Fibroblast of skin of left biceps (primary cell): ENCODE measurements at regions not wholly inside any gene's neighbourhood (a gene's known extent, or its start where the extent isn't known, plus 50 kb on each side); places are given as distances from the start of the nearest gene placed in this dataset.
"Not testable (repeated sequence)": the region's sequence is repeated elsewhere in the genome, so short reads cannot be mapped to it uniquely, and the experiment has no call there.

ENCODE experiments used
- DNase-seq, 2 experiments: peaks; one replicate each; pipeline ENCODE4 v3.0.0-alpha.2; 2013; ENCODE audit warnings: low read depth in 2 of 2

DNA sequence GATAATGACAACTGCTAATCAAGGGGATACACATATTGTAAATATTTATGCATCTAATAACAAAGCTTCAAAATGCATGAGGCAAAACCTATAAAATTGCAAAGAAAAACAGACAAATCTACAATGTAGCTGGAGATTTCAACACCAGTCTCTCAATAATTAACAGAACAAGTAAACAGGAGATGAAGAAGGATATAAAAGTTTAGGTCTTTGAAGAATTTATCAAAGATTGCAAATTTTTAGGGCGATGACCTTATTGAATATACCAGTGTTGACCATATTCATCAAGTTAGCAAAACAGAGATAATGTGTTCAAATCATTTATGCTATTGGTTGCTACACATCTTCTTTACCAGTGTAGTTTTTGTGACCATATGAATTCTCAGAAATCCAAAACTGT is 237.8 kb upstream of the SGK1 start:
- no peak for DNase-seq

DNA sequence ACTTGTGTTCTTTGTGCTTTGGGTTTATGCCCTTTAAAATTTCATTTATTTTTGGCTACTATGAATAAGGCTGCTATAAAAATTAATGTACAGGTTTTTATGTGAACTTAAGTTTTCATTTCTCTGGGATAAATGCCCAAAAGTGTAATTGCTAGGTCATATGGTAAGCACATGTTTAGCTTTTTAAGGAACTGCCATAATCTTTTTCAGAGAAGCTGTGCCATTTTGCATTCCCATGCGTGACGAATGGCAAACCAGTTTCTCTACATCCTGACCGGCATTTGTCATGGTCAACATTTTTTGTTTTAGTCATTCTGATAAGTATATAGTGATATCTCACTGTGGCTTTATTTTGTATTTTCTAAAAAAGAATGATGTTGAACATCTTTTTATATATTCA is 236.0 kb upstream of the SGK1 start:
- DNase-seq = peak; percentile 63 to 66

DNA sequence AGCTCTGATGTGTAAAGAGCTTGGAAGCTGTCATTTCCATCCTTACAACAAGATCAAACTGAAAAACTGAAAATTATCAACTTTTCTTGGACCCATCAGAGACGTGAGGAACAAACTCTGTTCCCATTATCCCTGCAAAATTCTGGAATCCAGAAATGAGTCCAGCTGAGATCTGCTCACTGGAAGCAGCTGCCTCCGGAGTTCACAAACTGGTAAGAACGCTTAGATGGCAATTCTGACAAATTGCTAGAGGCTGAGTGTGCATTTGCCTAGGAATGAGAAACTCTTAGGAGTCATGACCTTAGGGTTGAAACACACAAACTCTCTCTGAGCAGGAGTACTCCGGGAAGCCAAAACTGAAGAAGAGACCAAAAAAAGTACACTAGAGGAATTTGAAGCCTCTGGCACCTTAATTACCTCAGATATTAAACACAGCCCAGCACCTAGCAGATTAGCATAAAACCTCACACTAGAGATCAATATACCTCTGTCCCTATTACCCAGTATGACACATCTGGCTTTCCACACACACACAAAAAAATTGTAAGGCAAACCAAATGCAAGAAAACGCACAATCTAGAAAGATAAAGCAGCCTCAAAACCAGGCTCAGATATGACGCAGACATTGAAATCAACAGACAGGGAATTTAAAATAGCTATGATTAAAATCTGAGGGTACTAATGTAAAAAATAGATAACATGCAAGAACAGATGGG is 233.5 kb upstream of the SGK1 start:
- DNase-seq = peak; percentile 56 to 68

DNA sequence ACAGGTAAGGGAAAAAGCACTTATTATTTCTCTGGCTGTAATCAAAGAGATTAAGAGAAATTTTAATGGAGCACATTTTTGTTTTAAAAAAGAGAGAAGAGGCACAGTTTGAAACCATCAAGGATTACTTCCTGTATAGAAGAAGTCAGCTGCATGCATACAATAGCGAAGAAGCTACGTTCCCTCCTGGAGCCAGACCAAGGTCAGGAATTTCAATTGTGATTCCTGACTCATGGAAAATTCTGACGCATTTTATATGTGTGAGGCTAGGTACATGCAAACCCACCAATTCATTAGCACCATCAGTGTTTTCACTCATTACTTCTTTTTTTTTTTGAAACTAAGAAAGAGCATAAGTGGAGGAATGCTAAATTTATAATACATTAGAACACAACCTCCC is 232.7 kb upstream of the SGK1 start:
- peak; percentile 36 to 49 for DNase-seq

DNA sequence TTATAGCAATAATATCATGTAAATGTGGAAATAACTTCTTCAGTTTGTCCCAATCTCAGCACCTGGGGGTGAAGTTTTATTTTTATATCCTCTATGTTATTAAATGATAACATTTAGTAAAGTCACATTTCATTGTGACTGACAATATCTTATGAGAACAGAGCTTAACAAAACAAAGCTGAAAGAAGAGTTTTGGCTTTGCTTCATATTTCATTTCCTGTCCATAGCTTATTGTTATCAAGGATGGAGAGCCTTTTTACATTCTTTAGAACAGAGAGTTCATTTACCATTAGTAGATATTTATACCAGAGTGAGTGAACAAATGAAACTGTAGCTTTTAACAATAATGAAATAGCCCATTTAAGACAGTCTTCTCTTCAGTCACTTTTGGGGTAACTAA is 231.9 kb upstream of the SGK1 start:
- DNase-seq = no peak

DNA sequence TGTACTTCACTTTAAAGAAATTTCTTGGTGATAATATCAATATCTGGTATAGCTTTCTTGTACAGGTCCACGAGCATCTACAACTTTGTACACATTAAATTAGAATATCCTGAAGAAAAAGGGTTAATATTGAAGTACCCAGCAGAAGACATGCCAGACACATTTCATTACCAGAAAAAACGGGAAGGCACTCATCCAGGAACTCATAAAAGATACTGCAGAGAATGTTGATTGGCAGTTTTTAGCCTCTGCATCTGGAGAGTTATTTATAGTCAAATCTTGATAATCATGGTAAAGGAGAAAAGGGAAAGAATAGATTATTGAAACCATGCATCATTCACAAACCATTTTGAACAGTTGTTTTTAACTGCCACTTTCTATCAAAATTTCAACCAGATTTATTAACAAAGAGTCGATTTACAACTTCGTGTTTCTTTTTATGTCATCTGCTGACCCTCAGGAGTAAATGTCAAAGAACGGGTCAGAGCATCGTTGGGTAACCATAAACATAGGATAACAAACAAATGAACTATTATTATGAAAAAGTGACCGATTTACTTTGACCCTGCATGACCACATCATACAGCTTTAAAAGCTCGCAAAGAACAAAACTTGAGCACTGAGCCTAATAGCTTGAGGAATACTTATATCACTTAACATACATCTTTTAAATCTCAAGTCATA is 229.2 kb upstream of the SGK1 start:
- no peak for DNase-seq

DNA sequence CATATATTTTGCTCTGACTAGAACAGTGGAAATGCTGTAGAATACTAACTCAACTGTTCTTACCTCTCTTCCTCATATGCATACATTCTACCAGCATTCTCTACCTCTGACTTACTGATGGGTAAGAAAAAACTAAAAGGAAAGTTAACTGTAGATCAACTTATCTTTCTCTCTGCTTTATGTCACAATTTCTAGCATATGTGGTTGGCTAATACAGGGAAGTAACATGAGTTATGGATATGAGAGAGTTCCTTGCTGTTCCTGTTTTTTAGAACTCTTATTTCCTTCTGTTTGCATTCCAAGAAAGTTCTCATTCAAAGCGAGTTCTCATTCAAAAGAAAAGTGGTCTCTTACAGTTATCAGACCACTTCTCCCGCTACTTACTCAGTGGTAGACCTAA is 226.8 kb upstream of the SGK1 start:
- no peak for DNase-seq

DNA sequence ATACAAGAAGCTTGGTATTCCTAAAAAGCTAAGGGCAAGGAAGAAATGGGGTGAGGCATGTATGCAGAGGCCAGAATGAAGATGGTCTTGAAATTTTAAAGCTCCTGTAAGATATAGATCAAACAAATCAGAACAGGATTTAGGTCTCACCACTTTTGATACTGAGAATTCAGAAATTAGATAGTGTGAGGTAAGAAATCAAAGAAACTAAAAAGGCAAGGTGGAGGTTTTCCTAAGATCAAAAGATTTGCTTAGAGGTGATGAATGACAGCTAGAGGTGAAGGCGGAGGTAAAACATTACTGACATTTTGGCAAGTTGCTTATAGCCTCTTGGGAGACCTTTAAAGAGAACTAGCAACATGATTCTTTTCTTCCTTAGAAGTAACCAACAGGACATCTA is 225.2 kb upstream of the SGK1 start:
- DNase-seq = no peak

DNA sequence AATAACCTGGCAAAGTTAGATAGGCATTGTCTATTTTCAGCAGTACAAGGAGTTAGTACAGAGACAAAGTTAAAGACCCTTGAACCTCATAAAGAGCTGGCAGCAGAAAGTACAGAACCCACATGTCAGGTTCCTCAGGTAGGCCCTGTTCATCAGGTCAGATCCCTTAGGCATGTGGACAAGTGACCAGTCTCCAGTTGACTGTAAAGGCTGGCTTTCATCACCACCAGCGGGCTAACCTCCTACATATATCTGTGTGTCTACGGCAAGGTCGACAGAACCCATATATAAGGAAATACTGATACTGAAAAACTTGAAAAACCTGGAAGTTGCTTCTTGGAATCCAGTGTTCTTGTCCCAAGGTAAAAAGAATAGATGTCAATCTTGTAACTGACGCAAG is 223.1 kb upstream of the SGK1 start:
- no peak for DNase-seq

DNA sequence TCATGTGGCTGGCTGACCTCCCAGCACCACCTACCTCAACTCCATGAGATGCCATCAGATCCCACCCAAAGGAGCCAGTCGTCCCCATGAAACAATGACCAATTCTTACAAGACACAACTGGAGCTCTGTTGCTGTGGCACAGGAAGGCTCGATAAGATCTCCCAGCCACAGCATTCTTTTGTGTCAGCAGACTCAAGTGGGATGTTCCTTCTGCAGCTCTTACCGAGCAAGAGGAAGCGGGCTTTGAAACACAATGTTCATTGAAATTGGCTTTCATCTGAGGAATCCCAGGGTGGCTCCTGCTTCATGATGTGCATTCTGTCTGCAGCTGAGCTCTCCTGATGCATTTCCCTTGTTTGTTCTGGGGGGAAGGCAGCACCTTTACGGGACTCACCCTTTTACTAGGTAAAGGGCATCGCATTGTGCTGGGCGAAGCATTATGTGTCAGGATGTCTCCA is 222.0 kb upstream of the SGK1 start:
- DNase-seq = no peak

DNA sequence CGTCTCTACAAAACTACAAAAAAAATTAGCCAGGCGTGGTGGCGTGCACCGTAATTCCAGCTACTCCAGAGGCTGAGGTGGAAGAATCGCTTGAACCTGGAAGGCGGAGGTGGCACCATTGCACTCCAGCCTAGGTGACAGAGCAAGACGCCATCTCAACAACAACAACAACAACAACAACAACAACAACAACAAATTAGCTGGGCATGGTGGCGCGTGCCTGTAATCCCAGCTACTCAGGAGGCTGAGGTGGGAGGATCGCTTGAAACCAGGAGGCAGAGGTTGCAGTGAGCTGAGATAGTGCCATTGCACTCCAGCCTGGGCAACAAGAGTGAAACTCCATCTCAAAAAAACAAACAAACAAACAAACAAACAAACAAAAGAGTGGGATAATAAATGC is 219.9 kb upstream of the SGK1 start:
- DNase-seq = not testable (repeated sequence)

DNA sequence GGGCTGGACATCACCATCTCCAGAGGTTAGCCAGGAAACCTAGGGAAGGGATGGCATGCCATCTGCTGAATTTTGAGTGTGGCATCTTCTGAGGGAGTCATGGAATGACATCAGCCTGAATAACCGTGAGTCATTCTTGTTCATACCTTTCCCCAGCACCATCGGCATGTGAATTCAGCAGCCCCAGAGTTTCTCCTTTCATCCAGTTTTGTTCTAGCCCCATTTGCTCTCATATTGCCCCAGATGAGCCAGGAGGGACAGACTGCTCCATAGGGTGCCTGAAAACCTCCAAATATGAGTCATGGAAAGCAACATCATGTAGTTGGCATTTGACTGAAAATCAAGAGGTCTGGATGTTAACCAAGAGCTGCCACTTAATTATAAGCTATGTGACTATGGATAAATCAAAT is 219.2 kb upstream of the SGK1 start:
- peak; percentile 62 for DNase-seq

DNA sequence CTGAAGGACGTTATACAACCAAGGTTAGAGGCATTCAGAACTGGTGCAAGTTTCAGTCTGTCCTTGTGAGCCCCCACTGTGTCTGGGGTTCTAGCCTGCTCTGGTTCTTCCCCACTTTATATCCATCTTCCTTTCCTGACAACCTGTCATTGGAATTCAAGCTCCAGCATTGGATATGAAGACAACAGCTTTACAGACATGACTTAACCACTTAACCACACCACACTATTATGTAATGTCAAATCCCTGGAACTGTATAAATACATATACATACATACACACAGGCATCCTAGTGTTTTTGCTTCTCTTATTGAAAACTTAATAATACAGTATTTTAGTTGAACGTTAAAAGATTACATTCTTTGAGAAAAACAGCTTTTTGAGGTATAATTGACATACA is 217.9 kb upstream of the SGK1 start:
- no peak for DNase-seq

DNA sequence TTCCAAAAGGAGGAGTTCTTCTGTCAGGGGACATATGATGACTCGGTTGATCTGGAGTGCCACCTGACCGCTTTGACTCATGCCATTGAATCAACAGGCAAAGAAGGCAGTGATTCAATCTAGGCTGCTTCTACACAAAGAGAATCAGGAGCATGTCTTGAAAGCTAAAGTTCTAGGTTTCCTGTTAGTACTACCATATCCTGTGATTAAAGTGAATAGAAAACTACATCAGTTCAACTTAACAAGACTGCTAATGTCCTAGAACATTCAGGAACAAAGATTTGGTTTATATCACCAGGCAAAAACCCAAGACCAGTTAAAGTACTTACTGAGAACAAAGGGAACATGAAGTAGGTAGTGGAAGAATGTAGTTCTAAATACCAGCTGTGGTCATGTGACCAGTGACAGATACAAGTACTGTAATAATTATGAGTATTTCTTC is 216.8 kb upstream of the SGK1 start:
- no peak for DNase-seq

DNA sequence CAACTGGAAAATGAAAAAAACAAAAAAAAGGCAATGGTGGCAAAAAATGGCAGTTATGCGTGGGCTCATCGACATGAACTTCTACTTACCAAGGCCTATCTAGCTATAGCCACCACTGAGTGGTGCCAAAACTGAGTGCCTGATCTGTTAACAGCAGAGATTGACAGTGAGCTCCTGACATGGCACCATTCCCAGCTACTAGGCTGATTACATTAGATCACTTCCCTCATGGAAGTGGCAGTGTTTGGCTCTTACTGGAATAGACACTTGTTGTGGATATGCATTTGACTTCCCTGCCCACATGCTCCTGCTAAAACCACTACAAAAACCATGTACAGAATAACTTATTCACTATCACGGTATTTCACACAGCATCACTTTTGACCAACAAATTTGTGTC is 216.1 kb upstream of the SGK1 start:
- DNase-seq = no peak

DNA sequence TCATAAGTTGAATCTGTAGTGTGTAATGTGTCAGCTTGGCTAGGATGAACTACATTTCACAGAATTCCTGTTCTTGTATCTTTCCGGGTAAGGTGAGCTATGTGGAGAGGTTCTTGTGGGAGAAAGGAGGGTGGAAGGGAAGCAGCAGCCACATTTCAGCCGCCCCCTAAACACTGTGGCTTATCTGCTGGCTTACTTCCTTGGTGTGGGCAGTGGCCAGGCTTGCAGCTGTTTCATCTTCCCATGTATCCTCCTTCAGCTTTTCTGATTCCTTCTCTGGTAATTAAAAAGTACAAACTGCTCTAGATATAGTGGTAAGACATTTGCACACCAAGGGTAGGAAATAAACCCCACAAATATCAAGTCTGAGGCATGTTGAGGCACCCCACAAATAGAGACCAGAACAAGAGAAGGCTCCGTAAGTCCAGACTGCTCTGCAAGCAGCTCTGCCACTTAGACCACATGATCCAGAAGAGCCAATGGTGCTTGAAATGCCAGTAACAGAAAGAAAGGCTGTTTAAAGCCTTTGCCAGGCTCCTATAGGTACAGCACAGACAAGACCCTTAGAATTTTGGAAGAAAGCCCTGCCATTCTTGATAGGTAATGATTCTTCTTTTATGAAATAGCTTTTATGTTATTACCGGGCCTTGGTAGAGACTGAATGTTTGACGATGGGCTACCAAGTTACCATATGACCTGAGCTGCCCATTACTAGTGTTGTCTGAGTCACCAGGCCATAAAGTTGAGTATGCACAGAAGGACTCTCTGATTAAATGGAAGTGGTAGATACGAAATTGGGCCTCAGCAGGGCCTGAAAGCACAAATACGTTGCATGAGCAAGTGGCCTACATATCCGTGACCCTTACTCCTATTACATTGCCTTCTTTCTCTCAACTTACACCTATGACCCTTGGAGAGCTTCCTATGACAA is 215.0 kb upstream of the SGK1 start:
- no peak for DNase-seq

DNA sequence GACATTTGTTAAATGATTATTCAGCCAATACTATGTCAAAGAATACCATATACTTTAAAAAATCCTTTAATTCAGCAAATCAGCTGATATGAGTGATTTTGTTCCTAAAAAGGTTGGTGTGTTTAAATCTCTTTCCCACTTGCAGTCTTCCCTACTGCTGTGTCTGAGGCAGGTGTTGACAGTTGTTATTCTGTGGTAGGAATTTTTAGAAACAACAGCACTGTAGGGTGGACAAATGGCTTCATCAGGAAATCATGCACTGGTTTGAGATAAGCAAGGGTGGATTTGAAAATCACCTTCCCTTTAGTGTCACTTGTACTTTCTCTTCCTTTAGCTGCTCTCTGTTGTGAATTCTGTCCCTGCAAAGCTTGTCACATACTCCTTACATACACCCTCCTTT is 213.7 kb upstream of the SGK1 start:
- no peak for DNase-seq

DNA sequence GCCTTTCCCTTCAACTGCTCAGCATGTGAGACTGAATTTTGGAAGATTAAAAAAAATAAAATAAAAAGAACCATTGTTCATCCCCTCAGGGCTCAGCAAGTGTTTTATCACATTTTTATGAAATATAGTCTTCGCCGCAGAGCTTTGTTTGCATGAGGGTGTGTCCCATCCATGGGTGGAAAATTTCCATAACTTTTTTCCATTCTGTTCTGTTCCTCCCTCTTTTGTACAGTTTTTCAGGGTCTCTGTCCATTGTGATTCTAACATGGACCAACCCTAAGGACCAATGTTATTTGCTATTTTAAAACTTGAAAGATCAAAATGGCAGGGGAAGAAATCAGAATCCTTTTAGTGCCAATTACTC is 213.3 kb upstream of the SGK1 start:
- DNase-seq = no peak

DNA sequence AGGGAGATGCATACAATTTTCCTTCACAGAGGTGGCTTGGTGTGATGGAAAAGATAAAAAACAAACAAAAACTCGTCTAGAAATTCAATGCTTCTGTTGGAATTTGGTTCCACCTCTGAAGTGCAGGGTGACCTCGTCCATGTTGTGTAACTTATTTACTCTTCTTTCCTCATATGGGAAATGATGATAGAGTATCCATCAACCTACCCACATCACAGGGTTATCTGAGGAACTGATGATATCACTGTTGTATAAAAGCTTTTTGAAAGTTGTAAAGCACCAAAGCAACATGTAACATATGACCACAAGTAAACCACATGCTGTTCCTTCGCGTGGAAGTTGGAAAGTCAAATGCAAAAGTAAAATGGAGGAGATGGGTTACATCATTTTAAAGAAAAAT is 212.0 kb upstream of the SGK1 start:
- DNase-seq = peak; percentile 47 to 49

DNA sequence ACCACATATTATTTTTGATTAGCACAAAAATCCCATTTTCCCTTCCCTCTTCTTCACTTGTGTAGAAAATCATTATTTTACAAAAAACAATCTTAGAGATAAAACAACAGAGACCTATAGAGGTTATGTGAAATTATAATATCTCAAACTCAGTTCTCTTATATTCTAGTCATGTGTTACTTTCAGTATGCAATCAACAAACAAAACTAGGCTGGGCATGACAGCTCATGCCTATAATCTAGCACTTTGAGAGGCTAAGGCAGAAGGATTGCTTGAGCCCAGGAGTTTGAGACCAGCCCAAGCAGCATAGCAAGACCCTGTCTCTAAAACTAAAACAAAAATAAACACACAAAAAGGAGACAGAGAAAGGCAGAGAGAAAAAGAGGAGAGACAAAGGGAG is 211.4 kb upstream of the SGK1 start:
- DNase-seq = no peak

DNA sequence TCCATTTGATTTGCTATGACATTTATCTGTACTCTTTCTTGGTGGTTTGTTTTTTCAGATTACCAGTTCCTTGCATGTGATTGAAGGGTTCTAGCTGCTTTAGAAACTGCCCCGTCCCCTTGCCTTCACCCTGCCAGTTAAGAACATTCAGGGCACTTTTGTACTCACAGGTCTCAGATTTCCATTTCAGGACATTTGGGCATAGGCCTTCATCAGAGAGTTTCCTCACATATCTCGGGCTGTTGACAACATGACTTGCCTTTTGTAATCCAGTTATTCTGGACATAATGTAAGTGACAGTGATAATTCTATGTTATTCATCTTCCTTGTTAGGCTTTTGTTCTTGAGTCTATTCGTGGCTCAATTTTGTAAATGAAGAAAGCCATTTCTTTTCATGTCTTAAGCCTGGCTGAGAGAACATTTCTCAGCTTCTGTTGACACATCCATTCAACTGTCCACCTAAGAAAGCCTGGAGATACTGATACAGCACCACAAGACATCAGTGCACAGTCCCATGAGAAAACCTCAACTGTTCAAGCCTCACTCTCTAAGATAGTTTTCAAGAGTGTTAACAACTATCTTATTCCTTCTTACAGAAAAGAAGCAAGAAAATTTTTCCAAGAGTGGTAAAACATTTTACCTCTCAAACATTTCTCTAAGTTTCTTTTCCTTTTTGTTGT is 209.3 kb upstream of the SGK1 start:
- no peak for DNase-seq
